HEK293 (cell line): ENCODE measurements at regions not wholly inside any gene's neighbourhood (a gene's known extent, or its start where the extent isn't known, plus 50 kb on each side); places are given as distances from the start of the nearest gene placed in this dataset.
"Not testable (repeated sequence)": the region's sequence is repeated elsewhere in the genome, so short reads cannot be mapped to it uniquely, and the experiment has no call there.

Source experiments
- CTCF ChIA-PET: fragments of 350-600 bp; formaldehyde crosslinking; extraction: SDS; loops from one replicate; lab custom pipeline; 2021; ENCODE audit warnings: antibody characterized with exemption; lab: Yijun Ruan, JAX
- POLR2A ChIA-PET: fragments of 300-600 bp; formaldehyde crosslinking; extraction: SDS; loops from one replicate; lab custom pipeline; 2020; ENCODE audit warnings: antibody characterized with exemption, inconsistent platforms; lab: Yijun Ruan, JAX
- H3K27ac ChIP-seq: fragments of 200-500 bp; sonication (Bioruptor generic); 2 replicates; pipeline ENCODE4 v1.5.1; 2014; ENCODE audit warnings: low read depth, low read length, control low read depth, inconsistent platforms; ENCODE audit errors: extremely low read depth
- H3K36me3 ChIP-seq, 2 experiments: fragments of 200-500 bp in 1 of 2; sonication (Bioruptor generic) in 1 of 2; 1 replicate in 1 of 2; 2 replicates in 1 of 2; pipeline ENCODE4 v1.5.1; 2014 to 2017; ENCODE audit warnings: inconsistent platforms in 2 of 2, low read length in 2 of 2; ENCODE audit not compliant: control insufficient read depth in 2 of 2, insufficient read depth in 1 of 2
- H3K4me1 ChIP-seq: fragments of 200-500 bp; sonication (Bioruptor generic); 2 replicates; pipeline ENCODE4 v1.5.1; 2014; ENCODE audit warnings: mild to moderate bottlenecking, low read length, inconsistent platforms; ENCODE audit not compliant: control insufficient read depth, insufficient read depth
- H3K4me3 ChIP-seq: 2 replicates; pipeline ENCODE4 v1.5.1; 2011; ENCODE audit warnings: low read depth, mild to moderate bottlenecking, control low read depth, low read length, moderate library complexity
- H3K9me3 ChIP-seq: fragments of 200-500 bp; sonication (Bioruptor generic); 2 replicates; pipeline ENCODE4 v1.5.1; 2014; ENCODE audit warnings: low read depth, low read length, inconsistent platforms; ENCODE audit not compliant: control insufficient read depth, insufficient read depth
- GLI4 ChIP-seq: fragments of 450-650 bp; formaldehyde crosslinking; IDR thresholded peaks from 2 replicates; pipeline ENCODE4 v1.5.1; 2016; ENCODE audit warnings: missing biosample characterization, missing genetic modification characterization
- MZF1 ChIP-seq: fragments of 450-650 bp; formaldehyde crosslinking; IDR thresholded peaks from 2 replicates; pipeline ENCODE4 v1.5.1; 2017; ENCODE audit warnings: missing biosample characterization, missing genetic modification characterization, borderline replicate concordance
- RBAK ChIP-seq: fragments of 450-650 bp; formaldehyde crosslinking; IDR thresholded peaks from 2 replicates; pipeline ENCODE4 v1.5.1; 2016; ENCODE audit warnings: missing biosample characterization, missing genetic modification characterization
- SCRT2 ChIP-seq: fragments of 450-650 bp; formaldehyde crosslinking; IDR thresholded peaks from 2 replicates; pipeline ENCODE4 v1.5.1; 2016; ENCODE audit warnings: missing biosample characterization, missing genetic modification characterization
- ZBTB1 ChIP-seq: fragments of 450-650 bp; formaldehyde crosslinking; IDR thresholded peaks from 2 replicates; pipeline ENCODE4 v1.5.1; 2016; ENCODE audit warnings: missing biosample characterization, missing genetic modification characterization
- ZBTB20 ChIP-seq: fragments of 450-650 bp; formaldehyde crosslinking; IDR thresholded peaks from 2 replicates; pipeline ENCODE4 v1.5.1; 2016; ENCODE audit warnings: missing biosample characterization, missing genetic modification characterization
- ZBTB49 ChIP-seq: fragments of 450-650 bp; formaldehyde crosslinking; IDR thresholded peaks from 2 replicates; pipeline ENCODE4 v1.5.1; 2016; ENCODE audit warnings: missing biosample characterization, missing genetic modification characterization, low read depth
- ZFP3 ChIP-seq: fragments of 450-650 bp; formaldehyde crosslinking; IDR thresholded peaks from 2 replicates; pipeline ENCODE4 v1.5.1; 2016; ENCODE audit warnings: low read depth, missing biosample characterization, missing genetic modification characterization
- ZNF112 ChIP-seq: fragments of 450-650 bp; formaldehyde crosslinking; IDR thresholded peaks from 2 replicates; pipeline ENCODE4 v1.5.0; 2017; ENCODE audit warnings: missing biosample characterization, missing genetic modification characterization
- ZNF202 ChIP-seq: fragments of 450-650 bp; formaldehyde crosslinking; IDR thresholded peaks from 2 replicates; pipeline ENCODE4 v1.5.1; 2016; ENCODE audit warnings: missing biosample characterization, missing genetic modification characterization, borderline replicate concordance
- ZNF24 ChIP-seq: fragments of 450-650 bp; formaldehyde crosslinking; IDR thresholded peaks from 2 replicates; pipeline ENCODE4 v1.5.1; 2016; ENCODE audit warnings: missing biosample characterization, missing genetic modification characterization
- ZNF362 ChIP-seq: fragments of 450-650 bp; formaldehyde crosslinking; IDR thresholded peaks from 2 replicates; pipeline ENCODE4 v1.5.1; 2016; ENCODE audit warnings: missing biosample characterization, missing genetic modification characterization
- ZNF423 ChIP-seq: fragments of 450-650 bp; formaldehyde crosslinking; IDR thresholded peaks from 2 replicates; pipeline ENCODE4 v1.5.1; 2016; ENCODE audit warnings: missing biosample characterization, missing genetic modification characterization
- ZNF426 ChIP-seq: fragments of 450-650 bp; formaldehyde crosslinking; IDR thresholded peaks from 2 replicates; pipeline ENCODE4 v1.5.1; 2017; ENCODE audit warnings: missing biosample characterization, missing genetic modification characterization, mild to moderate bottlenecking, inconsistent platforms, moderate library complexity
- ZNF473 ChIP-seq: fragments of 450-650 bp; formaldehyde crosslinking; IDR thresholded peaks from 2 replicates; pipeline ENCODE4 v1.5.1; 2017; ENCODE audit warnings: missing biosample characterization, missing genetic modification characterization
- ZNF623 ChIP-seq: fragments of 450-650 bp; formaldehyde crosslinking; IDR thresholded peaks from 2 replicates; pipeline ENCODE4 v1.5.1; 2016; ENCODE audit warnings: missing biosample characterization, missing genetic modification characterization
- ZNF645 ChIP-seq: fragments of 450-650 bp; formaldehyde crosslinking; IDR thresholded peaks from 2 replicates; pipeline ENCODE4; 2016; ENCODE audit warnings: missing biosample characterization, missing genetic modification characterization
- ZNF660 ChIP-seq: fragments of 450-650 bp; IDR thresholded peaks from 2 replicates; pipeline ENCODE4 v1.5.1; 2018; ENCODE audit warnings: missing biosample characterization, mild to moderate bottlenecking, missing genetic modification characterization
- ZNF664 ChIP-seq: fragments of 450-650 bp; formaldehyde crosslinking; IDR thresholded peaks from 2 replicates; pipeline ENCODE4 v1.5.1; 2016; ENCODE audit warnings: missing biosample characterization, missing genetic modification characterization
- ZNF785 ChIP-seq: fragments of 450-650 bp; formaldehyde crosslinking; IDR thresholded peaks from 2 replicates; pipeline ENCODE4 v1.5.1; 2016; ENCODE audit warnings: missing biosample characterization, missing genetic modification characterization
- ZSCAN23 ChIP-seq: fragments of 450-650 bp; formaldehyde crosslinking; IDR thresholded peaks from 2 replicates; pipeline ENCODE4 v1.5.1; 2016; ENCODE audit warnings: missing biosample characterization, missing genetic modification characterization

GRCh38 chr6:27173232-27173601, 74.3 kb upstream of the PRSS16 start:
- not testable (repeated sequence) for H3K4me1 ChIP-seq, H3K36me3 ChIP-seq
- CTCF ChIA-PET = interaction anchor here (0.6 to 4.7 kb wide), 2 partner anchors 10 to 13 kb away, joined by 3 to 22 read pairs; no protein-coding TSS in a partner anchor
- TF ChIP-seq ZNF362 (tag by site-specific recombination) = peak; percentile 60; the same call in 1 of the 2 replicates
- TF ChIP-seq, all 188 proteins: peak for 1; not testable (repeated sequence) for 187
- H3K4me3 ChIP-seq, H3K9me3 ChIP-seq, H3K27ac ChIP-seq: not testable (repeated sequence)
- POLR2A ChIA-PET = interaction anchor here (0.6 to 0.7 kb wide), 2 partner anchors 442 to 605 kb away, joined by 3 to 4 read pairs; no protein-coding TSS in a partner anchor

GRCh38 chr6:27174958-27175357, 72.5 kb upstream of the PRSS16 start:
- no peaks in the 10 kb centered on the region for H3K36me3 ChIP-seq
- TF ChIP-seq ZNF473 (tag by site-specific recombination) (no peak), ZFP3 (tag by site-specific recombination) (no peak), ZNF24 (no peak), ZBTB20 (tag by site-specific recombination) (no peak), ZNF645 (tag by site-specific recombination) (no peak), RBAK (tag by site-specific recombination) (no peak), ZNF785 (tag by site-specific recombination) (no peak), MZF1 (no peak), GLI4 (tag by site-specific recombination) (no peak), ZNF623 (tag by site-specific recombination) (no peak), SCRT2 (tag by site-specific recombination) (no peak), ZNF202 (tag by site-specific recombination) (no peak), ZNF423 (tag by site-specific recombination) (no peak), ZNF660 (no peak), ZSCAN23 (no peak), ZNF664 (tag by site-specific recombination) (no peak), ZNF426 (tag by site-specific recombination) (no peak), ZBTB1 (tag by site-specific recombination) (no peak), ZBTB49 (no peak), ZNF112 (tag by site-specific recombination) (no peak)
- no peak overlapping the region for H3K27ac ChIP-seq
- no peaks in the 10 kb centered on the region for H3K4me1 ChIP-seq
- H3K4me3 ChIP-seq = no peak overlapping the region
- no peaks in the 10 kb centered on the region for H3K9me3 ChIP-seq
- ChIA-PET POLR2A (interaction anchor here (1.2 kb wide), 1 partner anchor 633 kb away, joined by 3 read pairs; a partner anchor contains a TSS), CTCF (interaction anchor here (0.6 to 4.7 kb wide), 4 partner anchors 12 to 660 kb away, joined by 3 to 22 read pairs (median 3); no protein-coding TSS in a partner anchor)
